Stimulated activated naive CD8-positive, alpha-beta T cell treated with anti-CD3 and anti-CD28 coated beads, Interleukin-15, Interleukin-2, amounts not matched to agents 100 ng/mL and 50 ng/mL, for 24 hours (primary cell): ENCODE measurements at regions not wholly inside any gene's neighbourhood (a gene's known extent, or its start where the extent isn't known, plus 50 kb on each side); places are given as distances from the start of the nearest gene placed in this dataset.

ENCODE experiments used
- H3K27ac Mint-ChIP-seq: one replicate; pipeline ENCODE4 v1.8.0; 2021; ENCODE audit warnings: mild to moderate bottlenecking, mixed read lengths
- H3K27me3 Mint-ChIP-seq: one replicate; pipeline ENCODE4 v1.8.0; 2021; ENCODE audit warnings: mixed read lengths
- H3K36me3 Mint-ChIP-seq: one replicate; pipeline ENCODE4 v1.8.0; 2021; ENCODE audit warnings: low read depth, mixed read lengths
- H3K4me1 Mint-ChIP-seq: one replicate; pipeline ENCODE4 v1.8.0; 2021; ENCODE audit warnings: low read depth, mixed read lengths
- H3K4me3 Mint-ChIP-seq: one replicate; pipeline ENCODE4 v1.8.0; 2021; ENCODE audit warnings: mild to moderate bottlenecking, mixed read lengths
- H3K9me3 Mint-ChIP-seq: one replicate; pipeline ENCODE4 v1.8.0; 2021; ENCODE audit warnings: mixed read lengths

DNA sequence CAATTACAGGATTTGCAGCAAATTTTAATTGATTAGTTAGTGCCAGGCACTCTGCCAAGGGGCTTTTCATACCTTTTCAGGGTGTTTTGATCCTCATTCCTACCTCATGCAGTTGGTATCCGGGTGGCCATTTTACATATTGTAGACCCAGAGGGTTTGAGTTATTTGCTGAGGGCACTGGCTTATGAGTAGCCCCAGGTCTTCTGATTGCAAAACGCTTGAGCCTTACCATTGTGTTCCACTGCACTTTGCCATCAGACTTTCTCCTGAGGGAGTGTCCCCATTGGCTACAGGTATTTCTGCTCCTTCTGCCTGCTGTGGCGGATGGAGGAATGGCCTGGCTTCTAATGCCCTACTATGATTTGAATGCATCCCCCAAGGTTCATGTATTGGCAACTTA is 257.8 kb upstream of the CRY1 start:
- Mint-ChIP-seq H3K9me3 (peaks cover 12% of the 10 kb centered on the region), H3K4me1 (peaks cover 70% of the 10 kb centered on the region), H3K27me3 (no peaks in the 10 kb centered on the region), H3K36me3 (peaks cover 20% of the 10 kb centered on the region), H3K4me3 (no peak overlapping the region), H3K27ac (no peak overlapping the region)

DNA sequence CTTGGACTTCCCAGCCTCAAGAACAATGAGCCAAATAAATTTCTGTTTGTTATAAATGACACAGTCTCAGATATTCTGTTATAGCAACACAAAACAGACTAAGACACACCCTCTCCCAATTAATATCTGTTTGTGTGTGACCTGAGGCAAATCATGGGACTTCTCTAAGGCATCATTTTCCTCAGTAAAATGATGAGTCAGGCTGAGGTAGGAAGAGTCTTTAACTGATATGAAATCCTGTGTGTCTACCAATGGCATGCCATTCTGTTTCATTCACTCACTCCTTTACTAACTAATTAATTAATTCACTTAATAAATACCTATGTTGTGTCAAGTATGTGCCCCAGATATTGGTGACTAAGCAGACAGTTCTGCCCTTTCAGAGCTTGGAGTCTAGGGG is 258.4 kb upstream of the CRY1 start:
- Mint-ChIP-seq H3K4me3 (peak overlapping the region; percentile 57), H3K4me1 (peaks cover 75% of the 10 kb centered on the region), H3K9me3 (peaks cover 12% of the 10 kb centered on the region), H3K27ac (peak overlapping the region; percentile 90), H3K36me3 (peaks cover 20% of the 10 kb centered on the region), H3K27me3 (no peaks in the 10 kb centered on the region)

DNA sequence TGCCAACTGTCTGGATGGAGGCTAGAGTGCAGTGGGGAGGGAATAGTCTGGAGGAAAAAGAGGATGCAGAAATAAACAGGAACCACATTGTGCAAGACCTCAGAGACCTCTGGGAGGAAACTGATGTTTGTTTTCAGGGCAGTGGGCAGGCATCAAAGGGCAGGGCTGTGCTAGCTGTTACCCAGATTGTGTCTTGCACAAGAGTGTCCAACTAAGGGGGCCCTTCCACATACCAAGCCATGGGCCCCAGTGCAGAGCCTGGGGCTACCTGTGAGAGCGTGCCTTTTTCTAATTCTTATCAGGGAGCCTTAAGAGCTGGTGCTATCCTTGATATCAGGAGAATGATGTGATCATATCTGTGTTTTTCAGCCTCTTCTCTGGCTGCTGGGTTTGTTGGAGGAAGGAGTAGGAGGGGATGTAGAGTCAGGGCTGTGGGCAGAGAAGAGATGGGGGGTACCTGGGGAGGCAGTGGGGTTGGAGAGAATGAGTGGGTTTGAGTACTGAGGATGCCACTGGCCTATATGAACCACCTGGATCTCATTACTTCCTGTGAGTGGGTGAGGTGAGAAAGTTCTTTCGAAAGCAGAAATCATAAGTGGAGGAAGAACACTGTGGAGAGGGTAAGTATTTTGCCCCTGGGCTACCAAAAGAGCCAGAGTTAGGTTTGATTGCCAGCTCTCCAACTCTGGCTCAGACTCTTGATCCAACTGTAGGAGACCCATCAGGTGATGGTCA is 259.2 kb upstream of the CRY1 start:
- no peaks in the 10 kb centered on the region for H3K27me3 Mint-ChIP-seq
- peaks cover 77% of the 10 kb centered on the region for H3K4me1 Mint-ChIP-seq
- H3K9me3 Mint-ChIP-seq: peaks cover 8% of the 10 kb centered on the region

DNA sequence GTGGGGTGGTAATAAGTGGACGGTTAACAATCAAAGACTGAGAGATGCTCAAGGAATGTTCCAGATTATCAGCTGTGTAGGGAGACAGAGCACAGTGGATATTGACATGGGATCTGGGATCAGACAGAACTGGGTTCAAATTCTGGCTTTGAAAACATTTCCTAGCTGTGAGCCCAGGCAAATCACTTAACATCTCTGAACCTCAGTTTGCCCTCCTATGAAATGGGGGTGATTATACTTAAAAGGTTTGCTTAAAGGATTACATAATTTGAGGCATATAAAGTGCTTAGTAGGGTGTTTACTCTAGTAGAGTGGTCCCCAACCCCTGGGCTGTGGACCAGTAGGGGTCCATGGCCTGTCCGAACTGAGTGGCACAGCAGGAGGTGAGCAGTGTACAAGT is 260.0 kb upstream of the CRY1 start:
- H3K4me3 Mint-ChIP-seq: peak overlapping the region; percentile 61
- H3K27ac Mint-ChIP-seq: peak overlapping the region; percentile 90
- peaks cover 5% of the 10 kb centered on the region for H3K9me3 Mint-ChIP-seq

More for the DNA sequence above, 259.2 kb upstream of the CRY1 start:
- H3K4me3 Mint-ChIP-seq: peak overlapping the region; percentile 61
- H3K36me3 Mint-ChIP-seq: peaks cover 13% of the 10 kb centered on the region
- peak overlapping the region; percentile 90 for H3K27ac Mint-ChIP-seq

DNA sequence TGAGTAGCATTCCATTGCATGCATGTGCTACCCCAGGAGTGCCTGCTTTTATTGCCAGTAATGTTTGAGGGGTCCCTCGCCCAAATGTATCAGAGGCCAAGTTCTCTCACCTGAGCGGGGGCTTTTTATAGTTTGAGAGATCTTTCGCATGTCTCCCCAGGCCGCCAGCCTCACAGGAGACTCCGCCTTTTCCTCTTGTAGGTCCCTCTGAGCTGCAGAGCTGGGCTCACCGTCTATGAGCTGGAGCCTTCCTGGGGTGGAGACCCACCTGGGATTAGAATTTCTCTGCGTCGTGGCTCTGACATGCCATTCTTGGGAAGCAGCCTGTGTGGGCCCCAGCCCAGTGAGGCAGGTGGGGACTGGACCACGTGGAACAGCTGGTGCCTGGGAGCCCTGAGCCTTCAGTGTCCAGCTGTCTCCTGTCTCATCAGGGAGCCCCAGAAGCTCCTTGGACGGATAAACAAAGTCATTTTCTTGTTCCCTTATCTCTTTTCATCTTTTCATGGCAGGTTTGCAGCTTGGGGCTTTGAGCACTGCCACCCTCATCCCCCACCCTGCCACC is 261.7 kb upstream of the CRY1 start:
- H3K27me3 Mint-ChIP-seq: no peaks in the 10 kb centered on the region
- H3K4me1 Mint-ChIP-seq: peaks cover 84% of the 10 kb centered on the region
- peaks cover 8% of the 10 kb centered on the region for H3K36me3 Mint-ChIP-seq
- H3K27ac Mint-ChIP-seq: no peak overlapping the region
- no peak overlapping the region for H3K4me3 Mint-ChIP-seq
- peaks cover 5% of the 10 kb centered on the region for H3K9me3 Mint-ChIP-seq

More for the DNA sequence above, 260.0 kb upstream of the CRY1 start:
- Mint-ChIP-seq H3K4me1 (peaks cover 81% of the 10 kb centered on the region), H3K27me3 (no peaks in the 10 kb centered on the region), H3K36me3 (peaks cover 8% of the 10 kb centered on the region)

DNA sequence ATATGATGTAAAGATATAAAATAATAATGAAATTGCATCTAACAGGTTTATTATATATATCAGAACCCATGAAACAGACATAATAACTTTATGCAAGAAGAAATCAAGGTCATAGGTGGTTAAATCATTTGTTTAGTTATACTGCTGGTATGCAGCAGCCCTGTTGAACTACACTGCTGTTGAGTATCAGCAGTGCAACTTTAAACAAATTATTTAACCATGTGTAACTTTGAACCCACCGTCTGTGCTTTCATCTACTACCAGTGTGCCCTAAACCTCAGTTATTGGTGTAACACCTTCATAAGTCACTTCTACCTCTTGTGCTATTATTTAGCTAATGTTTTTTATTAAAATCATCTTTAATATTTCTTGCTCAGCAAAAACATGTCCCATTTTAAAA is 262.3 kb upstream of the CRY1 start:
- Mint-ChIP-seq H3K4me1 (peaks cover 87% of the 10 kb centered on the region), H3K9me3 (peaks cover 5% of the 10 kb centered on the region), H3K27me3 (no peaks in the 10 kb centered on the region), H3K36me3 (peaks cover 8% of the 10 kb centered on the region), H3K27ac (no peak overlapping the region), H3K4me3 (no peak overlapping the region)

DNA sequence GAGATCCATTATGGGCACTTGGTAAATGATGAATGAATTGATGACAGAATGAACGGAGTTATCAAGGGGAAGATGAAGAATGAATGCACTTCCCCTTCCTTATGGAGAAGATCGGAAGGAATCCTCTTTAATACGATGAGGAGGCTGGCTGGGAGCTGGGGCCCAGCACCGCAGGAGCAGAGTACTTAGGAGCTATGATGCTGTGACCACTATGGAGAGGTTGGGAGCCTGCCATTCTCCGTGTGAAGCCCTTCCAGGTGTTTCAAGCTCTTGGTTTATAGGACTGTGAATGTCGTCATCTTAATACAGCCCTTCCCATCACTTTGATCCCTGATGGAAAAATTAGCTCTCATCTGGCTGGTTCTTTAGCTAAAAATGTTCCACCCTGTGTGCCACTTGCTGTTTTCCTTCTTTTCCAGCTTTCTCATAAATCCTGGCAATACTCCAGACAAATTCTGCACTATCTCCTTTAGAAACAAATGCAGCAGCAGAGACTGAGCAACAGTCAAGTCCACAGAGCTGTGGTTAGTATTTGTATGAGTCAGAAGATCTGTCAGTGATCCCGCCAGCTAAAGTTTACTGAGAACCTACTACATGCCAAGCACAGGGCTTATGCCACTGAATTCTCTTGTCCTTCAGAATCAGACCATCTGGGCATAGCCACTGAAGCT is 263.1 kb upstream of the CRY1 start:
- Mint-ChIP-seq H3K4me3 (no peak overlapping the region), H3K27me3 (no peaks in the 10 kb centered on the region), H3K36me3 (peaks cover 8% of the 10 kb centered on the region), H3K27ac (no peak overlapping the region), H3K4me1 (peaks cover 79% of the 10 kb centered on the region), H3K9me3 (peaks cover 5% of the 10 kb centered on the region)

DNA sequence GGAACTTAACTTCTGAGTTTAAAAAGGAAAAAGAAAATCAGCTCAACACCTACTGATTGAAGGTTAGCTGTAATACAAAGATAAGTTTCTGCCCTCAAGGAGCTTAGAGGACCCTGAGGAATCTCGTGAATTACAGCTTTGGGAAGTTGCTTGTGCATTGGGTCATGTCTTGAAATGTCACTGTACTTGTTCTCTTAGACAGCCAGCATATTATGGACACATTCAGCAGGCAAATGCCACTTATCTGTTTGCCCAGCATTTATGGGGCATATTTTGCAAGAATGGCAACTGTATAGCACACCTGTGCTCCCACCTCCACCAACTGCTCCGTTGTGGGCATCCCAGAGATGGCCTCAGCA is 263.6 kb upstream of the CRY1 start:
- Mint-ChIP-seq H3K4me1 (peaks cover 74% of the 10 kb centered on the region), H3K4me3 (no peak overlapping the region), H3K27ac (no peak overlapping the region), H3K9me3 (peaks cover 5% of the 10 kb centered on the region), H3K36me3 (peaks cover 8% of the 10 kb centered on the region), H3K27me3 (no peaks in the 10 kb centered on the region)

DNA sequence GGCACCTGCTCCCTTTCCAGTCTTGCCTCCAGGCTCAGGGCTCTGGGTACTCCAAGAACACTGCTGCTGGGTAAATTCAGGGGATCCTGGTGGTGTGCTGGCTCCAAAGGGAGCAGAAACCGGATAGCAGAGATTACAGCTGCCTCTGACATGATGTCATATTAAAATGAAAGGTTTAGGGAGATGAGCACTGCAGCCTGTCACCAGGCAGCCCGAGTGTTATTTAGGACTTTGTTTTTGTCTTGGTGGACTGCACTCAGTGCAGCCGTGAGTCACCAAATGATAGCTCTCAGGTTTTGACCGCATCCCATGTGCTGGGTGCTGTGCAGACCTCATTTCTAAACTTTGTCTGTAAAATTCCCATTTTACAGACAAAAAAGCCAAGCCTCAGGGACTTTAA is 266.0 kb upstream of the CRY1 start:
- peaks cover 49% of the 10 kb centered on the region for H3K4me1 Mint-ChIP-seq
- H3K27ac Mint-ChIP-seq: no peak overlapping the region
- no peaks in the 10 kb centered on the region for H3K36me3 Mint-ChIP-seq
- H3K27me3 Mint-ChIP-seq: no peaks in the 10 kb centered on the region
- no peak overlapping the region for H3K4me3 Mint-ChIP-seq
- no peaks in the 10 kb centered on the region for H3K9me3 Mint-ChIP-seq

DNA sequence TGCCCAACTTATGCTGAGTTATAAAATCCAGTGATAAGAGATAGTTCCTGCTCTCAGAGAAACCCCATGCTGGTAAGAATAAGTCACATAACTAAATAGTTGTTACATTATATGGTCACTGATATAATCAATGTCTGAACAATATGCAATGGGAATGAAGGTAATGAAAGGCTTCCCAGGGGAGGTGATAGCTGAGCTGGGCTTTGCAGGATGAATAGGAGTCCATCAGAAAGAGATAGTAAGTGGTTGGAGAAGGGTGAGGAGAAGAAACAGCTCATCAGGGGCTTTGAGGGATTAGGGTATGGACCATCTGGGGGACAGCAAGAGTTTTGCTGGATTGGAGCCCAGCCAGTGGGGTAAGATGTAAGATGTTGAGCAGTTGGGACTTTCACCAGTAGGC is 266.7 kb upstream of the CRY1 start:
- Mint-ChIP-seq H3K9me3 (no peaks in the 10 kb centered on the region), H3K4me3 (no peak overlapping the region), H3K36me3 (no peaks in the 10 kb centered on the region), H3K27ac (no peak overlapping the region), H3K27me3 (no peaks in the 10 kb centered on the region), H3K4me1 (peaks cover 43% of the 10 kb centered on the region)

DNA sequence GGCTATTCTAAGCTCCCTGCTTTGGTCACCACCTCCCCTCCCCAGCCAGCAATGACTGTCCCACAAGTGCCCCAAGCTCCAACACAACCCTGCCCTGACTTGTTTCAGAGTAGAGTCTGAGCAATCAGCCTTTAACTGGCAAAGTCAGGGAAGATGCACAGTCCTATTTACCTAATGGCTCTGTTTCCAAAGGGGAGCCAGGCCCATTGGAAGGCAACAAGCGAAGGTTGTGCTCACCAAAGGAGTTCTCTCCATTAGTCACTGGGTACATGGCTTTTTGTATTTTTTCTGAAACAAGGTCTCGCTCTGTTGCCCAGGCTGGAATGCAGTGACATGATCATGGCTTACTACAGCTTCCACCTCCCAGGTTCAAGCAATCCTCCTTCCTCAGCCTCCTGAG is 267.1 kb upstream of the CRY1 start:
- Mint-ChIP-seq H3K36me3 (no peaks in the 10 kb centered on the region), H3K27ac (no peak overlapping the region)

DNA sequence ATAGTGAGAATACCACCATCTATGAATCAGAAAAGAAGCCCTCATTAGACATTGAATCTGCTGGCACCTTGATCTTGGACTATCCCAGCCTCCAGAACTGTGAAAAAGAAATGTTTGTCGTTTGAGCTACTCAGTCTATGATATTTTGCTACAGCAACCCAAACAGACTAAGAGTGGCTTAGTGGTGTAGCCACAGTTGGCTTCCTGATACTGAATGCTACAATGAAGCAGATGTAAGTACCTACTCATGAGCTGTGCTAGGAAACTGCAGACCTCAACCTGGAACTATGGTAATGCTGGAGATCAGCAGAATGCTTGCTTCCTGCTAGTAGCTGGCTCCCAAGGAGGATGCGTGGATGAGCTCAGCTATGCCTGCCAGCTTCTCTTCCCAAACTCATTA is 268.6 kb upstream of the CRY1 start:
- Mint-ChIP-seq H3K4me1 (peaks cover 33% of the 10 kb centered on the region), H3K27me3 (no peaks in the 10 kb centered on the region), H3K27ac (no peak overlapping the region), H3K9me3 (no peaks in the 10 kb centered on the region), H3K36me3 (no peaks in the 10 kb centered on the region), H3K4me3 (no peak overlapping the region)

More for the DNA sequence above, 267.1 kb upstream of the CRY1 start:
- H3K9me3 Mint-ChIP-seq: no peaks in the 10 kb centered on the region
- H3K27me3 Mint-ChIP-seq: no peaks in the 10 kb centered on the region
- H3K4me1 Mint-ChIP-seq: peaks cover 39% of the 10 kb centered on the region
- H3K4me3 Mint-ChIP-seq: no peak overlapping the region

DNA sequence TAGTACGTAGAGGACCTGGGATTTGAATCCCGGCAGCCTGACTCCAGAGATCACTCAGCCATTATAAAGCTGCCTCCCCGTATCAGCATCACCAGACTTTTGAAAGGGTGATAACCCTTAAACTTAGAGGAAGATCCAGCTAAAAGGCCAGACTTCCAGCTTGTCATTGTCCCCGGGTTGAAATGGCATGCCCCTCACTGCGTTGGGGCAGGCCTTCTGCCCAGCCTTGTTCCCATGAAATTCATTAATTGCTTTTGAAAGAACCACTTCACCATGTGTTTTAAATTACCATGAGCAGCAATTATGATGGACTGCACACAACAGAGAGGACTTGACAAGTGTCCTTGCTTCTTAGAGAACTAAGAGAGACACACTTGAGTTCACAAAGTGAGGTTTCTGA is 269.6 kb upstream of the CRY1 start:
- no peak overlapping the region for H3K27ac Mint-ChIP-seq
- H3K4me1 Mint-ChIP-seq: peaks cover 29% of the 10 kb centered on the region
- no peaks in the 10 kb centered on the region for H3K27me3 Mint-ChIP-seq
- no peaks in the 10 kb centered on the region for H3K36me3 Mint-ChIP-seq
- no peak overlapping the region for H3K4me3 Mint-ChIP-seq
- no peaks in the 10 kb centered on the region for H3K9me3 Mint-ChIP-seq

DNA sequence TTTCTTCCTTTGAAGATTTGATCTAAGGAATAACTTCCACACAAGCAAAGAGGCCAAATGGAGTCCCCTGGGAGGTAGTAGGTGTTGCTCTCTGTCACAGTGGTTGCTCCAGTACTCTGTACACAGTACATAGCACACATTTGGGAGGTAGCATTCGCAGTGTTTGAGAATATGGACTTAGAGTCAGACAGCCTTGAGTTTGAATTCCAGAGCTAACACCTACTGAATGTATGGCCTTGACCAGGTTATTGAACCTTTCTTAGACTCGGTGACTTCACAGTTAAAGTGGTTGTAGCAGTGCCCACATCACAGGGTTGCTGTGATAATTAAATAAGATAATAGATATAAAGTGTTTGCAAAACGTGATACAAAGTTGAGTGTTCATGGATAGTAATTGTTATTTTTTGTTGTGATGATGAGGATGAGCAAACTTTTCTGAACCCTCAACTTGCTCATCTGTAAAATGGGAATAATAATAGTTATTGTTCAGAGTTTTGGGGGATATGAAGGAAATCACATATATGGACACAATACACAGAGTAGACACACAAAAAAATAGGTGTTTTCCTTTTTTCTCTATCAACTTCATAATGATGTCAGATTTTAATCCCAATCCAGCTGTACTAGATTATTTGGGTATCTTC is 271.6 kb upstream of the CRY1 start:
- Mint-ChIP-seq H3K27ac (no peak overlapping the region), H3K9me3 (no peaks in the 10 kb centered on the region), H3K4me1 (peaks cover 34% of the 10 kb centered on the region), H3K4me3 (no peak overlapping the region), H3K36me3 (no peaks in the 10 kb centered on the region), H3K27me3 (no peaks in the 10 kb centered on the region)

DNA sequence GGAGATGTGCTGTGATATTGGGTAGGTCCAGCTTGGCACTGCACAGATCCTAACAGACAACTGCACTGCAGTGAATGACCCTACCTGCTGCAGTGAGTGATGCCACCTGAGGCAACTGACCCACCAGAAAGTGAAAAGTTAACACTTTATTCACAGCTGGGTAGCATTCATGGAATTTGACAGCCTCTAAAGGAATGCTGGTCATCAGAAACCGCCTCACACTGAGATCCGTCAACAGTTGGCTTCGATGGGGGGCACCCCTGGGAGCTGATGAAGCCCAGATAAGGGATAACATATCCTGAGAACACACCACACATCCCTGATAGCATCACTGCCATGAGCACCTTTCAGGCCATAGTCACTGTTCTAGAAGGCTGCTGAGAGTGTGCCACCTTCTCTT is 272.4 kb upstream of the CRY1 start:
- no peaks in the 10 kb centered on the region for H3K36me3 Mint-ChIP-seq
- no peaks in the 10 kb centered on the region for H3K9me3 Mint-ChIP-seq
- H3K27me3 Mint-ChIP-seq: no peaks in the 10 kb centered on the region
- peaks cover 37% of the 10 kb centered on the region for H3K4me1 Mint-ChIP-seq
- H3K27ac Mint-ChIP-seq: no peak overlapping the region
- no peak overlapping the region for H3K4me3 Mint-ChIP-seq
